ENCODE measurements at regions not wholly inside any gene's neighbourhood (a gene's known extent, or its start where the extent isn't known, plus 50 kb on each side); places are given as distances from the start of the nearest gene placed in this dataset.

DNA sequence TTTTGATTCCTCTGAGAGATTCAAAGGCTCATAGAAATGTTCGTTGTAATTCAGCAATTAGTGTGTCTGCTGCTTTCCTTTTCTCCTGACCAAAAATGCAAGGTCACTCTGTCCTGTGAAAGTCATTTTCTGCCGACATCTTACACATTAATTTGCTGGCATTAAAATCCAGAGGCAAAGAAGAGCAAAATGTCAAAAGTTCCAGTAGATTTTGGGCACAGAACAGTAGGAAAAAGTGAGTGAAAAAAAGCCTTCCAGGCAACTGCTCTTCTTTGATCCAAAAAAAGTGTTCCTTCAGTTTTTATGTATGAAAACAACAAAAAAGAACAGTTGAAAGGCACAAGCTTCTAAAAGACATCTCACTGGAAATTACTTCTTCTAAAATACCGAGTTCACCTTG lies 413.8 kb downstream of the FOXO1 start:
- DNase-seq (ENCODE audit: low read depth): no peak

DNA sequence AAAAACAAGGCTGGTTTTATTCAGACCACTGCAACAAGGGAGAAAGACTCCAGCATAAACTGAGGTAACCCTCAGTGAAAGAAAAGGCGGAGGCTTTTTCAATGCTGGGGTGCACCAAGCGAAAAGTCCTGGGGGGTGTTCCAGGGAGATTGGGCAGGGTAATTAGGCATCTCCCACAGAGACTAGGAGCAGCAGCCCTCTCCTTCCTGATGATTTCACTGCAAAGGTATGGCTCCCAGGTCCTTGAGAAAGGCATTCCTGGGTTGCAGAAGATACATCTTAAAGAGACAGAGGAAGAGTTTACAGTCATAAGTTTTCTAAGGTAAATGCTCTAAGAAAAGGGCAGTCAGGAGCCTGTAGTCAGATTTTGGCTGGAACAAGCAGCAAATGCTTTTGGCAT lies 412.0 kb downstream of the FOXO1 start:
- DNase-seq (ENCODE audit: low read depth): no peak

DNA sequence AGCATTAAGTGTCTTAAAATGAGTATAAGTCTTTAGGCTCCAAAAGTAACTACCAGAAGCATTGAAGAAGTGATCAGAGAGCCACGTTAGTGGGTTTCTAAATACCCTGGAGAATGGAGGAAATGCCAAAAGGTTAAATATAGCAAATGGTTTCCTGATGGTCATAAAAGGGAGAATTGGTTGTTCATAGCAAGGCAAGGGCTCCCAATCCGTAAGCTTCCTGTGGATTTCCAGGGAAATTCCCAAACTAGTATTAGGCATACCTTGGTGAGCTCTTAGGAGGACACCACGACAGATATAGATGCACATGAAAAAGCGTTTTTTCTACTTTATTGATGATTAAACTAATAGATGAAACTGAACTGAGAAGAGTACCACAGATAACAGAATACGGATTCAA lies 410.9 kb downstream of the FOXO1 start:
- DNase-seq (ENCODE audit: low read depth): no peak

DNA sequence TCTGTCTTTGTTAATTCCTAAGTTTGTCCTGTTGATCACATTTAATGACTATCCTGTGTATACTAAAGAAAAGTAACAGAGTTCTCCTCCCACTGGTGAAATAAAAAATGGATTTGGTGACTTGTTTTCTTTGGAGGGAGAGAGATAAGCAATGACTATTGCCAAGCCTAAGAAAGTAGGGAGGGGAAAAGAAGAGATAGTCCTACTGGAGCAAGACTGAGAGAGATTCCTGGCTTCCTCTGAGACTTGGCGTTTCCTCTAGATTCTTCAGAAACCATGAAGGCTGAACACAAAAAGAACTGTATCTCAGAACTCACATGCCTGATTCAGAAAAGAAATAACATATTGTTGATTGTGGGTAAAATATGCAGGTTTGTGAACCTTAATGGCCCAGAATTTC lies 406.5 kb downstream of the FOXO1 start:
- no peak for DNase-seq (ENCODE audit: low read depth)

DNA sequence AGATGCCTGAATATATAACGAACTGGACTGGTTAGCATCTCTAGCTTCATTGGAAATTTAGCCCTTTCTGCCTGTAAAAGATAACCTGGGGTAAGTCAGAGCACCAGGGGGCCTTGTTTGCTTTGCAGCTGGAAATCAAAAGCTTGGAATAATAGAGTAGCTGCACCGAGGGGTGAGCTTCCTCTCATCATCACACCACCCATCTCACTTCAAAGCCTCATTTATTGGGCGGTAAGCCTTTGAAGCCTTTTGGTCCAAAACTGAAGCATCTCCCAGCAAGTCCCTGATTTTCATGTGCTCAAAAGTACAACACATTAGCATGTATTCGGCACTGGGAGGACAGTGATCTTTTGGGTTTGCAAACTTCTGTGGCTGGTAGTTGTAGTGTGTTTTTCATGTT lies 405.1 kb downstream of the FOXO1 start:
- no peak for DNase-seq (ENCODE audit: low read depth)

DNA sequence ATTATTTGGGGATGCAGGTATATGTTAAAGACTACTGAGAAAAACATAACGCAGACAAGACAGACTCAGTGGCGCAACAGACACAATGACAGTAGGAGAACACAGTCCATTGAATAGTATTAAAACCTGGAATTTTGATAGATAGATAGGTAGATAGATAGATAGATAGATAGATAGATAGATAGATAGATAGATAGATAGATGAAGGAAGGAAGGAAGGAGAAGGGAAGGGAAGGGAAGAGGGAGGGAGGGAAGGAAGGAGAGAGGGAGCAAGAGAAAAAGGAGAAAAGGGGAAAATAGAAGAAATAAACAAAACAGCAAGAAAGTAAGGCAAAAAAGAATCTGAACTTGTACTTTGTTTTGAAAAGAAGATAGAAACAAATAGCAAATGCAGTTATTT lies 404.5 kb downstream of the FOXO1 start:
- DNase-seq (ENCODE audit: low read depth): no peak

DNA sequence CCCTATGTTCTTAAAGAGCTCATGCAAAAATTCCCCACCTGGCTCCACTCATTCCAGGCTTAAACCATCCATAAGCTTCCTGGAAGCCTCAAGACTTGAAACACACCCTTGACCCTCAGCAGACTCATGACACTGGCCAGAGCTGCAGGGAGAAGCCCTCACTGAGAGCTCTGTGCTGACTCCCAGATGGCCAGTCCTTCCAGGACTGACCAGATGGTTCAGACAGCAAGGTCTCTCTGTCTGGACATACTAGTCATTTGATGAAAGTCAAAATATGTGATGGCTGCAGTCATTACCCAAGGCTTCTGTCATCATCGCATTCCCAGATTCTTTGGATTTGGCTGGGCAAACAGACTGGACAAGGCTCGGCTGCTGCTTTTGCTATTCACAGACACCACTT lies 397.4 kb downstream of the FOXO1 start:
- no peak for DNase-seq (ENCODE audit: low read depth)

DNA sequence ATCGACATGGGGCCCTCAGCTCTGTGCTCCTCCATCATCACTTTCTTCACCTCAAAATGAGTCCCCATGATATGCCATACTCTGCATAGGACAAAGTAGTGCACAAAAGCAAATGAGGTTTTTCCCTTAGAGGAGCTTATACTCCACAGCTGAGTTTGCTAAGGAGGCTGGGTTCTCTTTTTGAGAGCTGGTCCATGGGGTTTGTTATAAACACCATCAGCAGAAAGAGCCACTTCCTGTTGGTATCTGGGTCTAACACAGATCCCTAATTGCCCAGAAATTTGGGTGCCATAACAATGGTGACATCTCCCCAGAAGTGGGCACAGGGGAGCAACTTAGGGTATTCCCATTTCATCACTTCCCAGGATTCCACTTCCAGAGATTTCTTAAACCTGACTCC lies 395.7 kb downstream of the FOXO1 start:
- DNase-seq (ENCODE audit: low read depth): no peak

DNA sequence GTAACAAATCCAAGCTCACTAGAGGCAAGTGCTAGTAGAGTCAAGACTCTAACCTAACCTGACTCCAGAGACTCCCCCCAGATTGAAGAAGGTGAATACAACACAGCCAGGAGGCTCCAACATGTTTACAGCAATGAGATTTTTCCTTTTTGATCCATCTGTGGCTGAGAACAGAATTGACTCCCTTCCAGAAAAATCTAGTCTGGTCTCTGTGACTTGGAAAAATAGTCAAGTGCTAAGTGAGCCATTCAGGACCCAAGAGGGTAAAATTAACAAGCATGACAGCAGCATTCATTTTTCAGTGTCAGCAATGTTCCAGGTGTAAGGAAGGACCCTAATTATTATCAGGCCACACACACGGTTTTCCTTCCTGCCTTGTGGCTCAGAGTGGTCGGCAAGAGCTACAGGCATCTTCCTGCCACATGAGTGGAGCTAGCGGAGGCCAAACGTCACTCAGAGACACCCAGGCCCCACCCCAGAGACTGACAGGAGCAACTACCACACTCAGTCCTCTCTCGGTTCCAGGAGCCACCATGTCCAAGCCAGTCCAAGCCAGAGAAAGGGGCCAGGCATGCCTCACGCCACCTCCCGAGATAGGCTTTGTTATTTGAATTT lies 395.1 kb downstream of the FOXO1 start:
- DNase-seq (ENCODE audit: low read depth): no peak

DNA sequence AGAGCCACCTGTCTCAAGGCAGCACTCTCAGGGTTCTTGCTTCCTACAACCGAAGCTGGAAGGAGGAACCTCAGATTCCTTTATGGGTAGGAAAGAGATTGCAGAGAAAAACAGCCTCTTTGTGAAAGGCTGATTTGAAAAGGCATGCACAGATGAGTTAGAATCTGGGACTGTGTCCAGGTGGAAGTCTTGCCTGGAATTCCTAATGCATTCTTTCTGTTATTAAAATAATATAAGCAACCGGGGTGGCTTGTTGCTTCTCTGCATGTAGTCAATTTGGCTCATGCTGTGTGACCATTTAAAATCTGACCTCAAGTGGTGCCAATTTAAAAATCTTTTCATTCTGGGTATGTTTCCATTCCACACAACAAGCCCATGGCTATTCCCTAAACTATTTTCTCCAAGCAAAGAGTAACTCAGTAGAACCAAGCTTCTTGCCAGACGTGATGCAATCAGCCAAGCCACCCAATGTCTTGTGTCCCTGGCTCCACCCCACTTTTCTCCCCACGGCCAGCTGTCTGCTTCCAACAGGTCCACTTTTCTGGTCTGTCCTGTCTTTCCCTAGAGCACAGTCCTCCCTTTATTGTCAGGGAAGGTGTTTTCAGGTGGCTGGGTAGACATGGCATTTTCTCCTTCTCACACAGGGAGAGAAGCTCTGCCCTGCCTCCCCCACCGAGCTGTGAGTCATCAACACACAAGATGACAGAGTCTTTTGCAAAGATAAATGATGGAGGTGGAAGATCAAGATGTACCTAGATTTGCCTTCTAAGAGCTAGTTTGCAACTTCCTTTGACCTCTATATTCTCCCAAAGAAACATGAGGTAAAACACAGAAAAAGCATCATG lies 394.3 kb downstream of the FOXO1 start:
- DNase-seq (ENCODE audit: low read depth): peak; percentile 51

DNA sequence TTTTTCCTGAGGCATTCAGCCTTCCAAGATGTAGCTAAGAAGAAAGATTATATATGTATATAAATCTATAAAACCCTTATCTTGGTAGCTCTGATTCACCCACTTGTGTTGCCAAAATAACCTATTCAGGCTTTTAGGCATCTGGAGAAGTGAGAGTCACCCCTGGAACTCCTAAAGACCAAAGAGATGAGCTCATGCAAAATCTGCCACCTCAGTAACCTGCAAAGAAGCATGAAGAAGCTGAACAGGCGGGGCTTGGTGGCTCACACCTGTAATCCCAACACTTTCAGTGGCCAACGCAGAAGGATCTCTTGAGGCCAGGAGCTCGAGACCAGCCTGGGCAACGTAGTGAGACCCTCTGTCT lies 393.7 kb downstream of the FOXO1 start:
- DNase-seq (ENCODE audit: low read depth): no peak

DNA sequence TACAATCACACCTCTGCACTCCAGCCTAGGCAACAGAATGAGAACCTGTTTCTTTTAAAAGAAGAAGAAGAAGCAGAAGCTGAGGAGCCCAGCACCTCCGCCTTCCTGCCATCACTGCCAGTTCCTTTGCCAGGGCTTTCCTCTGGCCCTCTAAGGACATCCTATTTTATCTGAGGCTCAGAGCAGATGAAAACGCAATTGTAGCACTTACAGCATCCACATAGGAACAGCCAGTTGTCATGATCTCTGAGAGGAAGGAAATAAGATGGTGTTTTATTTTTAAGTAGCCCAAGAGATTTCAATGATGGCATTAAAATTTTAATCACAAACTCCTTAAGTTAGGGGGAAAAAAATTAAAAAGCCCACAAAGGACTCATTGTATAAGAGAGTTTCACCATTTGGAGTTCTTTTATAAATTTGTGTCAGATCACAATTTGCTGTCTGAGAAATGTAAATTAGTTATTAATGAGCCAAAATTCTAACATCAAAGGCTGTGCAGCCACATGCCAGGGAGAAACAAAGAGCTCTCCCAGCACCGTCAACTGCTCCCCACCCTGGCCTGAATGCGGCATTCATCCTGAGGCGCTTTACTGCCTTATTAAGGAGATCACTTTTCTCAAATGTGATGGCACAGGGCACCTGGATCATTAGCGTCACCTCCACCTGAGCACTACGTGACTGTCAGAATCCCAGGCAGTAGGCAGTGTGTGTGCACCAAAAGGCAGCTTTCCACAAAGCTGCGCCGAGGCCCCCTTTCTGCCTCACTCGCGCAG lies 393.0 kb downstream of the FOXO1 start:
- DNase-seq (ENCODE audit: low read depth): no peak

DNA sequence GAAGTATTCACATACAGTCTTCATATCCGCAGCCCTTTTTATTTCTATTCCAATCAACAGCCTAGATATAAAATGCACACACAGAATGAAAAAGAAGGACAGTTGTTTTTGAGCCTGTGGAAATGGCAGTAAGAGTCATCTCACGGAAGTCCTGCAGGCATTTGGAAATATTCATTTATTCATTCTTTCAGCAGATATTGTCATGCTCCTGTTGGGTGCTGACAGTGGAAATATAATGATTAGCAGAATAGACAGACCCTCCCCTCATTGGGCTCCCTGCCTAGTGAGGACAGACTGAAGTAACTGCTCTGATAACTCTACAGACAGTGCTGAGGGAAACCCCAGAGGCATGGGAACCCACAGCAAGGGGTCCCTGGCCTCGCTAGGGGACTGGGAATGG lies 392.3 kb downstream of the FOXO1 start:
- no peak for DNase-seq (ENCODE audit: low read depth)

DNA sequence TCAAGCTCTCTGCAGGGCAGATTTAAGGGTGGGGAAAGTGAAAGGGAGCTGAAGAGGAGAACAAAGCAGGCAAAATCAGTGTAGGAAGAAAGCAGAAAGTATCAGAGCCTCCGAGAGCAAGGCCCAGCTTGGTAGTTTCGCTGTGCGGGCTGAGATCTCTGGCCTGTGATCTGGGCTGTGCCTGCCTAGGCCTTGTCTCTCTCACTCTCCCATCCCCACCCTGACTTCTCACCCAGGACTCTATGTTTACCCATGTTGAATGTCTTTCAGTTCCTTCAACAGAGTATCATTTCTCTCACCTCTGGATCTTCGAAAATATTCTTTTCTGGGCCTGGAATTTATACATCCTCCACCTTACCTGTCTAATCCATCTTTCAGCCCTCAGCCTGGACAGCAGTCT lies 391.3 kb downstream of the FOXO1 start:
- no peak for DNase-seq (ENCODE audit: low read depth)

DNA sequence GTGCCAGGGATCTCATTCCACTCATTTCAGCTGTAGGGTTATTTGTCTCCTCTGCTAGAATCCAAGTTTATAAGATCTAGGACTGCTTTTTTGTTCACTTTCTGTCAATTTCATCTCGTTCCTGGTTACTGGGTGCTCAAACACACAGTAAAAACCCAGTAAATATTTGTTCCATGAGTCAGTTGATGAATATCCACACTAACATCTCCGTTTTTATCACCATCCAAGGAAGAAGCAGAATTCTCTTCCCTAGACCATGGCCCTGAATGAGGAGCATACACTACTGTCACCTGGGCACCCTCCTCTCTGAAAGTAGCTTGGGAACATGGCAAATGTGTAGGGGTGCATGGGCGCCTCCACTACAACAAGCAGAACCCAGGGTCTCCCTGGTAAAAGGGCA lies 390.8 kb downstream of the FOXO1 start:
- DNase-seq (ENCODE audit: low read depth): no peak

DNA sequence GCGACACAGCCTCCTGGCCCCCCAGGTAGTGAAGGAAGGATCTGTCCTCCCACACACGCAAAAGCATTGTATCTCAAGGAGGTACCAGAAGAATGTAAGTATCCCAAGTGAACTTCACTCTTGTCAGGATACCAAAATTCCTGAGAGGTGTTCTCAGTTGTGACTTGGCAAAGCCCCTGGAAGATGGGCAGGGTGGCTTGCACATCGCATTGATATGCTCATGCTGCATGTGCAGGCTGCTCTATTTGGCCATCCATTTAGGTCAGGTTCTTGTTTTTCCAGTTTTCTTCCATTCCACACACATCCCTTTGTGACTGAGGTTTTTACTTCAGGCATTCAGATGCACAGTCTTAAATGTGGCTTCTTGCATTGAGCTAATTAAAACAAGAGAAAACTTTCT lies 382.8 kb downstream of the FOXO1 start:
- DNase-seq (ENCODE audit: low read depth): no peak

DNA sequence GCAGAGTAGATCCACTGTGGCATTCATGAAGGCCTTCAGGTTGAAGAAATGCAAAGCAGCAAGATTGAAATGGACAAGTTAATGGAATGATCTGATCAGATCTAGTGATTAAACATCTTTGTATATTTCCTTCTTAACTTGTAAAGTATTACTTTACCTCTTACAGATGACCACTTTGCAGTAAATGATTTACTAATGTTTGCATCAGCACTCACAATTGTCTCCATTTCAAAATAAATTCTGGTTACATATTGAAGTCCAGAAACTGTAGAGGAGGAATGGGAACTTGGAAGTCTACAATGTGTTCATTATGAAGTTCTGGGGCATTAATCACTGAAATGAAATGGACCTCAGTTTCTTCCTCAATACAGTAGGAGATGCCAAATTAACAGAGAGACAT lies 380.8 kb downstream of the FOXO1 start:
- DNase-seq (ENCODE audit: low read depth): no peak

DNA sequence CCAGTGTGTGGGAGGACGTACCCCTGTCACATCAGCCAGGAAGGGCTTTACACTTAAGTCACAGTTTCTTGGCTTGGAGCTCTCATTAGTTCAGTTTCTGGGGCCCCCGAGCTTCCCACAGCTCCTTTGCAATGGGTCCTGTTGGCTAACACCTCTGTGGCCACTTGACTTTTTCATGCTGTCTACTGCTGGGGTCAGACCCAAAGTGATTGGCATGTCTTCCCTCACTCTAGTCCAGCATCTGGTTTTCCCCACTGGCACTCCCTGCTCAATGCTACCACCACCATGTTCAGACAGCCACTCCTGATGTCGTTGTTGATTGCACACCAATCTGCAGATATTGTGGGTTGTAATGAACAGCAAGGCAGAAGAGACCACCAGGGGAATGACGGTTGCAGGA lies 379.0 kb downstream of the FOXO1 start:
- DNase-seq (ENCODE audit: low read depth): no peak

DNA sequence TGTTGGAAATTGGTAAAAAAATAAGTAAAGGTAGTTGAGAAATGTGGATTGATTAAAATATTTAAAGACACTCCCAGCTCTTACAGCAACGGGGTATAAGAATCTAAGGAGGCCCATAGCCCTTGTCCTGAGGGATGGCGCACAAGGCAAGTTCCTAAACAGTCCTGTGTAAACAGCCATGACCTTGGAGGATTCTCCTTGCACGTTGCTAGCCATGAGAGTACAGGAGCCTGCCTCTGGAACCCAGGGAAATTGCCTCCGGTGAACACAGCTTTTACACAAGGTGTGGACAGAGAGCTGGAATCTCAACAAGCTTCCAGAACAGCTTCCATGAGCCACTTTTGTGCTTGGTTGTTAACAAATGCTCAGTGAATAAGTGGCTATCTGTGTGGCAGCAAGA lies 378.2 kb downstream of the FOXO1 start:
- no peak for DNase-seq (ENCODE audit: low read depth)

DNA sequence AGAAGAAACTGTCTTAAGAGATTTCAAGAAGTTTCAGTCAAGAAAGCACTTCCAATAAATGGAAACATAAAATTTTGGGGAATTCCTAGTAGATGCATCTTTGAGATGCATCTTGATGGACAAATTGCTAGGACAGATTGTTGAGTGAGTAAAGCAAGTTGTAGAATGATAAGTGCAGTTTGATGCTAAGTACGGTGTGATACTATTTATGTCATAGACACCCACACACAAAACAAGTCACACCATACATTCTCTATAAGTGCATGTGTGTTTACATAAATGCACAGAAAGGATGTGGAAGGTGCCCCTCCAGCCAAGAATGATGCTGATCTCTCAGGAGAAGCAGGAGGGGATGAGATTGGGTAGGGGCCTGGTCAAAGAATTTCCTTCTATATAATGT lies 375.7 kb downstream of the FOXO1 start:
- no peak for DNase-seq (ENCODE audit: low read depth)

DNA sequence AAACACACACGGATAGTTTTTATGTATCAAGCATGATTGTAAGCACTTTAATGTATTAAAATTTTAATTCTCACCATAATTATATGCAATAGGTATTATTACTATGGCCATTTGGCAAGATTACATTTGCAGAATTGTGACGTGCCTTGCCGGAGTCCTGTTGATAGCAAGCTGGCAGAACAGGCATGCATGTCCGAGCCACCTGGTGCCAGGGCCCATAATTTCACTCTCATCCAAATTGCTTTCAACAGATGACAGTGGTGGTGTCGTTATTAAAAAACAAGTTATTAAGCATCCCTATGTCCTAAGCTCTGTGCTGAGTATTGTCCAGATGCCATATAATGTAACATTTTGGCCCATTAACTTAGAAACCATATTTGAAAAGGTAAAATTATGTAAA lies 374.3 kb downstream of the FOXO1 start:
- DNase-seq (ENCODE audit: low read depth): no peak

DNA sequence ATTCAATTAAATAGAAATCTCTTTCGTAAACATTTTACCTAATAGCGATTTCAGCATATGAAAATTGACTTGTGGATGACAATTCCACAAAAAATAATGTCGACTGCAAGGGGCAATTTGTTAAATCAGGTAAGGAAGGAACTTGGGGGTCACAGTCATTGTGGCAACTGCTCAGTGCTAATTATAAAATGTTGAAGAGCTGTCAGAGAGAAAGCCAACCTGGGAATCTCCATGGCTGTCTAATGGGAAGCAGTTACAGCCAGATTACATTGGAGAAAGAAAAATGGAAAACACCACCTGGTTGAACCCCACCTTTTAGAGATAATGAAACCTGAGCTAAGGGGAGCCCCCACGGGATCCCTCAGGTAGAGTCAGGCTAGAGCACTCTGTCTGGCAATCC lies 373.9 kb downstream of the FOXO1 start:
- no peak for DNase-seq (ENCODE audit: low read depth)

DNA sequence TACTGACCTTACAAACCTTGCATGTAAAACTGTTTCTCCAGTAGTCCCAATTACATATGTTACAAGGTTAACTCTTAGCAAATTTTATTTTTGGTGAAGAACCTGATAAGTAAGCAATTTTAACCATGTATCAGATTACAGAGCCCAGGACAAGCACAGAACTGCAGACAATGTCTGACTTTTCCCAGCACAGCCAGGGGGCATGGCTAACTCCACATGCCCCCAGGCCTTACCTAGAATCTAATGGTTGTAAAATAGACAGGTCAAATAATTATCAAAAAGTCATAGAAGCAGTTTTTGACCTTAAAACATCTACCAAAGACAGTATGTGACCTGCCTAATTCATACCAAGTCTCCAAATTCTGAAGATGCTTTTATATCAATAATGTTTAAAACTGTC lies 364.1 kb downstream of the FOXO1 start:
- no peak for DNase-seq (ENCODE audit: low read depth)

Data from stimulated activated CD4-positive, alpha-beta T cell treated with anti-CD3 and anti-CD28 coated beads, Interleukin-2, amount 100 ng/mL, for 4 hours (primary cell).